SU-DHL-6 (cell line): ENCODE measurements at regions not wholly inside any gene's neighbourhood (a gene's known extent, or its start where the extent isn't known, plus 50 kb on each side); places are given as distances from the start of the nearest gene placed in this dataset.

ENCODE experiments used
- CTCF ChIP-seq: fragments of 200-600 bp; sonication (generic); IDR thresholded peaks from one replicate; pipeline ENCODE4 v1.5.1; 2017; ENCODE audit warnings: antibody characterized with exemption, mild to moderate bottlenecking, low read length, moderate library complexity; ENCODE audit not compliant: insufficient read depth, poor library complexity, severe bottlenecking
- EZH2phosphoT487 ChIP-seq: fragments of 200-600 bp; sonication (generic), shearing (Covaris generic); conservative IDR thresholded peaks from 2 replicates; pipeline ENCODE4 v1.6.1; 2018; ENCODE audit warnings: mild to moderate bottlenecking, antibody characterized with exemption, low read length, moderate library complexity, mixed read lengths

- TF ChIP-seq CTCF (no peak), EZH2phosphoT487 (no peak)
These were observed 167.3 kb upstream of the GSE1 start for GRCh38 chr16:85445779-85446222.
